GM18519 (cell line): ENCODE measurements at regions not wholly inside any gene's neighbourhood (a gene's known extent, or its start where the extent isn't known, plus 50 kb on each side); places are given as distances from the start of the nearest gene placed in this dataset.

Experiments used
- ATAC-seq: cut with Tn5 transposase; IDR thresholded peaks from one replicate; pipeline ENCODE4 v1.9.1; 2021; ENCODE audit warnings: mild to moderate bottlenecking, moderate library complexity; ENCODE audit not compliant: unreplicated experiment, low FRiP score

- ATAC-seq, result no peak
Measured at GRCh38 chr22:49076300-49077035, 751.2 kb downstream of the BRD1 start.

DNA sequence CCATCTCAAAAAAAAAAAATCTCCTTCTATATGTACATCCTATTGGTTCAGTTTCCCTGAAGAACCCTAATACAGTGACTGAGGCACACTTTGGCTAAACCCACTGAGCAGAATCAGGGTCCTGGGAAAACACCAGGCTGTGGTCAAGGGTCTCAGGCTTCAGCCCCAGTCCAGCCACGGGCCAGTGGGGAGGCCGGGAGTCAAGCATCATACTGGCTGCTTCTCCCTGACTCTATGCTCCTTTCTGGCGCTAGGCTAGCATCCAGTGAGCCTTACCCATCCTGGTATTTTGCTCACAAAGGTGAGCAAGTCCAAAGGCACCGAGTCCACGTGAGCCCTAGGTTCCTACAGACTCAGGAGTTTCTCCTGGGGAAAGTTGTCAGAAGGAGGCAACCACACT, 752.5 kb downstream of the BRD1 start:
- ATAC-seq, result no peak

GRCh38 chr22:49073873-49074417, 753.7 kb downstream of the BRD1 start:
- ATAC-seq, result no peak

DNA sequence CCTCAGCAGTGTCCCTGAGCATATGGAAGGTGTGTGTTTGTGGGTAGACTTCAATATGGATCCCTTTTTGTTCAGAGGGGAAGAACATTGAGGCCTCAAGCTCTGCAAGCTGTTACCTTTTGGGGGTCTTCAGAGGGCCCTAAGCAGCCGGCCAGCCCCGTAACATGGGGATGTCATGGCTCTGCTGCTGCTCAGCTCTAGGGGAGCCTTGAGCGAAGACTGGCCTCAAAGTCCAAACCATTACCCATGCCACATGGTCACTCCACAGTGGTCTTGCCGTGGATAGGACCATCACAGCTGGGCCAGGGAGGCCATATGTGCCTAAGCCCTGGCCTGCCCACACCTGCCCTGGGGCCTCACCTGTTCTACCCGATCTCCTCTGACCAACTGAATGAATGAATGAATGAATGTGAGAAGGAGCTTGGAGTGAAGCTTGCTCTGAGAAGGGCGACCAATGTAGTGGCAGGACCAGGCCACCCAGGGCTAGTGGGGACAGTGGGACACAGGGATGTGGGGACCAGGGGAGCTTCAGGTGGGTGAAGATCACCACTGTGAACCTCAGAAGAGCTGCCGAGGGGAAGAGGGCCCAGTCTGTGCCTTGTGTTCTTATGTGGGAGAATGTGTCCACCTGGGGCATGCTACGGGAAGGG, 754.6 kb downstream of the BRD1 start:
- ATAC-seq, result no peak

DNA sequence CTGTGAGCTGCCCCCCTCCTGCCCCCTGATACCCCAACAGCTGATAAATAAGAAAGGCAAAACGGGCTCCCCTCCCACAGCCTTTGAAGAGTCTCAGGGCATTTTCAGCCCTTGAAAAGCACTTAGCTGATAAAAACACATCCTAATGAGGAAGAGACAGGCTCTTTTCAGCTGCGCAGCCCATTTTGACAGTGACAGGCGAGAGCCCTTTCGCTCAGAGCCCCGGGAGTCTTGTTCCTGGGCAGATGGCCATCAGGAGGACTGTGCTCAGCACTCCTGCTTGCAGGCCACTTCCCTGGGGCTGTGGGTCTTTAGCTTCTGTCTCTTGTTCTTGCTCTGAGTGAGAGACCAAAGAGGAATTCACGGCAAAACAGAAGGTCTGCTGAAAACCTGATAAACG, 757.2 kb downstream of the BRD1 start:
- ATAC-seq, result no peak

DNA sequence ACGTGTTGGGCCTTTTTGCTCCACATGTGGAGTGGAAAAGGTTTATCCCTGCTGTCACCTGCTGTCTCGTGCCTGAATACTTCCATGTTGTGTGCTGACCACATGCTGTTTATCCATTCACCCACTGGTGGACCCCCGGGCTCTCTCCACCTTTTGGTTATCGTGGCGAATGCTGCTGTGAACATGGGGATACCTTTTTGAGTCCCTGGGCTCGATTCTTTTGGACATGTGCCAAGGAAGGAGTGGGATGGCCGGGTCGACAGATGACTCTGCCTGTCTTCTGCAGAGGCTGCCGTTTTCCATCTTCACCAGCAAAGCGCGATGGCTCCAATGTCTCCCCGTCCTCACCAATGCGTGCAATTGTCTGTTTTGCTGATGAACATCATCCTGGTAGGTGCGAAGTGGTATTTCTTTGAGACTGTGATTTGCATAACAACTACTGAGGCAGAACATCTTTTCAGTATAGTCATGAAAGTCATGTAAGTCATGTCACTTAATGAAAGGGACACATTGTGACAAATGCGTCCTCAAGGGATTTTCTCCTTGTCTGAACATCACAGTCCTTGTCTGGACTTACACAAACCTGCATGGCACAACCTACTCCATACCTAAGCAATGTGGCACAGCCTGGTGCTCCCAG, 758.7 kb downstream of the BRD1 start:
- ATAC-seq, result no peak

DNA sequence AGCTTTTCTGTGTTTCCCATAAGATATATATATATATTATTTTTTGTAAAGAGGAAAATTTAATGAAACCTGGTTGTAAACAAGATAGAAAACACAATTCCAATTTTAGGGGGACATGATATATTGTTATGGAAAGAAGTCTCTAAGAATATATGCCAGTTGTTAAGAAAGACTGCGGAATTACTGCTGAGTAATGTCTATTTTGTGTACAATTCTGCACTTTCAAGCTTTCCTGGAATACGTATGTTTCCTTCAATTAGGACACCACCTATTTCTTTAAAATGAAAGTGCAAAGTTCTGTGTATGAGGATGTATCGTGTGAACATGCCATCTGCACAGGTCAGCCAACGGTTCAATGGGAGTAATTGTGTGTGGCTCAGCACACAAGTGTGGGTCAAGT, 760.2 kb downstream of the BRD1 start:
- no peak for ATAC-seq

- ATAC-seq, result no peak
Measured at GRCh38 chr22:49066619-49067018, 761.1 kb downstream of the BRD1 start.

DNA sequence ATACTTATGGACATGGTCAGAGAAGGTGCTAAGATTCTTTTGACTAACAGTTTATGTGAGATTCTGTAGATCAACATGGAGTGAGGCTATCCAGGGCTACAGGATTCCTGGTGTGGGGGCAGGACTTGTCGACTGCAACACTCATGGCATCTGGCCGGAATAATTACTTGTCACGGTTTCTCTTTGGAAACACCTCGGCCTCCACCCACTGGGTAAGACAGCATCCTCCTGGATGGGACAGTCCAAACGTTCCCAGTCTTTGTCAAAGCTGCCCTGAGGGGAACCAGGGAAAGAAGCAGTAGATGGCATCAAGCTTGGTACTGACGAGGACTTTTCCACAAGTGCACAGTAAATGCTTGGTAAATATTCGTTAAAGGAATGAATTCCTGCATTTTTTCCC, 762.8 kb downstream of the BRD1 start:
- no peak for ATAC-seq

DNA sequence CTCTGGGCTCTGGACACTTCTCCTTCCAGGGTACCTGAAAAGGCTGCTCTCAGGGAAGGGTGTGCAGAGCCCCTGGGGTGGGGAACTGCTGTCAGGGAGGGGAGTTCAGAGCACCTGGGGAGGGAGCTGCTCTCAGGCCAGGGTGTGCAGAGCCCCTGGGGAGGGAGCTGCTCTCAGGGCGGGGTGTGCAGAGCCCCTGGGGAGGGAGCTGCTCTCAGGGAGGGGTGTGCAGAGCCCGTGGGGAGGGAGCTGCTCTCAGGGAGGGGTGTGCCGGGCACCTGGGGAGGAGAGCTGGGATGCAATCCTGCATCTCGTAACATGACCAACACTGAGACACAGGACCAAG, 764.2 kb downstream of the BRD1 start:
- ATAC-seq, result no peak

GRCh38 chr22:49062802-49063544, 764.7 kb downstream of the BRD1 start:
- no peak for ATAC-seq

GRCh38 chr22:49062155-49062801, 765.4 kb downstream of the BRD1 start:
- no peak for ATAC-seq

- no peak for ATAC-seq
Measured at GRCh38 chr22:49057910-49058309, 769.8 kb downstream of the BRD1 start.

DNA sequence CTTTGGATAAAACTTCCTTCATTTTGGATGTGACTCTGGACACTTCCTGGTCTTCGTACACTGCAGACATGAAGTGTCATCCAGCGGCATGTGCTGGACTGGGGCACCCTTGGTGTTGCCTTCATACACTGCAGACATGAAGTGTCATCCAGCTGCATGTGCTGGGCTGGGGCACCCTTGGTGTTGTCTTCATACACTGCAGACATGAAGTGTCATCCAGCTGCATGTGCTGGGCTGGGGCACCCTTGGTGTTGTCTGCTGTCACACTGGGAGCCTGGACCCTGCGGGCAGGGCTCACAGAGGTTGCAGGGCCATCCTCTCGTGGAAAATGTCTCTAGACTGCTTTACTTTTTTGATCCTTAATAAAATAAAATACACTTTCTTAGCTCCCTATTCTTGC, 771.4 kb downstream of the BRD1 start:
- ATAC-seq, result no peak

DNA sequence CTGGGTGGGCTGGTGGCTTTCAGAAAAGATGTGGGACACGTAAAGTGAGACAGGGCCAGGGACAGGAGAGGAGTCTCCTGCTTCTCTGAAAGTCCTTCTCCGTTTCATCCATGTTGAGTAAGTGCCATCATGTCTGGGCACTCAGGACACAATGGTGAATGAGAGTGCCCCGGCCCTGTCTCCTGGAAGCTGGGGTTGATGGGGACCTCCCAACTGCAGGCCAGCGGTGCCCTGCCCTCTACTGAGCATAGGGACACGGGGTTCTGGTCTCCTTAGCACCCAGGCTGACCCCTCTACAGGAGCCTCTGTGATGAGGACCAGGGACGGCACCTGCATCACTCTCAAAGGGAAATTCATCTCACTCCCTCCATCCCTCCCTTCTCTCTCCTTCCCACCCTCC, 772.3 kb downstream of the BRD1 start:
- no peak for ATAC-seq

DNA sequence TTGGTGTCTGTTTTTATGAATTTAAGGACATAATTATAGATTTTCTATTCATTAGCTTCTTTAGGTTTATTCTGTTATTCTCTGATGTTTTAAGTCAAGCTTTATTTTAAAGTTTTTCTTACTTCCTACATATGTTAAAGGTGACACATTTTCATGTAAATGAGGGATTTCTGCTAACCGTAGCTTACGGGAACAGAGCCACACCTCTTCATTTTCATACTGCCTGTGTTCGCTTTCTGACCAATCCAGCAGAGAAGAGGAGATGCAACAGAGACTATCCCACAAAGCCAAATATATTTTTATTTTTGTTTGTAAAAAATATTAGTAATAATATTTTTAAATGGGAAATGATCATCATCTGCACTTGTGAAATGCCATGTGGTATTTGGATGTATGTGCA, 774.1 kb downstream of the BRD1 start:
- no peak for ATAC-seq

DNA sequence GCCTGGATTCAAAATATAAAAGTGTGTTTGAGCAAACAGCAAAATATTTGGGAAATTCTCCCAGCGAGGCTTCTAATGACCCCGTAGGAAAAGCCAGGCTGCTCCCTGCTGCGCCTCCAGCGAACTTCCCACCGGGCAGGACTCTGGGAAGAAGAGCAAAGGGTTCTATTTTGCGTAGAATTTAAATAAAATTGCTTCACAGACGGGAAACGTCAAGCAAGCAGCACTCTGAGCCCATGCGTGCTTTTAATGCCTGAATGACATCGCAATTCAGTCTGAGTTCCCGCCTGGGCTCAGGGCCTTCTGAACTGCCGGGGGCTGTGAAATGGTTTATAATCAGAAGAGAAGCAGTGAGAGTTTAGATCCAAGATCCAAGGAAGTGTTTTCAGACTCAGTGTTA, 775.1 kb downstream of the BRD1 start:
- no peak for ATAC-seq

- no peak for ATAC-seq
Measured at GRCh38 chr22:49052023-49052538, 775.6 kb downstream of the BRD1 start.

DNA sequence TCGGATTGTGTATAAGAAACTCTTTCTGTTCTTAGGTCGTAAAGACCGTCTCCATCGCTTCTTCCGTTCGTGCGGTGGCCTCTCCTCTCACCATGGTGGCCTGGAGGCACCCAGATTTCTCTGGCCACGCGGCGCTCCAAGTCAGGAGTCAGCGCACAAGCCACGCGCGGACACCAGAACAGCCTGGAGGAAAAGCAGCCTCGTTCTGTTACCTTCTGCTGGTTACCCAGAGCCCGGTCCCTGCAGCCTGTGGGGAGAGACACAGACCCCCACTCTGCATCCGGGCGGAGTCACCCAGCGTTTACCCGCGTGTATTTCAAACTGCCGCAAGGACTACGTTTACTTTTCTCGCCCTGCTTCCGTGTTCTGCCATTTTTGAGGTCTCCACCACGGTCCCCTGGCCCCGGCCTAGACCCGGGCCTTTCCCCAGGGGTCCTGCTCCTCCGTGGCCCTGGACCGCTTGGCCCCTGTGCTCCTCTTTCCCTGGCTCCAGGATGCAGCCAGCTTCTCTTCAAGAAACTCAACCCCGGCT, 776.1 kb downstream of the BRD1 start:
- ATAC-seq, result no peak

DNA sequence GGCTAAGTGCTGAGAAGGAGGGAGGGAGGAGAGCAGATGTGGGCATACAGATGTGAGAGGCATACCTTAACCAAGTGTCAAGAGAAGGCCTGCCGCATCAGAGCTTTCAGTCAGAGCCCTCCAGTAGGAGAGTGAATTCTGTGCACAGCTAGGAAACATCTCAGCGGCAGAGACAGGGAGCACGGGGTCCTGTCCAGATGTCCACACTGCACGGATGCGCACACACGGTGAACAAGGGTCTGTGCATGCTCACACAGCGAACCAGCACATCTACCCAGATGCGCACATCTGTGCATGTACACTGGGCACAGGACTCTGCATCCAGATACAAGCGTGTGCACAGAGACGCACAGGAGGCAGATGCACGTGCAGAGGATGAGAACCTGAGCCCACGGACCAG, 778.0 kb downstream of the BRD1 start:
- no peak for ATAC-seq
